CD4-positive, alpha-beta T cell (primary cell): ENCODE measurements at regions not wholly inside any gene's neighbourhood (a gene's known extent, or its start where the extent isn't known, plus 50 kb on each side); places are given as distances from the start of the nearest gene placed in this dataset.

ENCODE experiments used
- ATAC-seq: fragments of 200-7000 bp; cut with Tn5 transposase; one replicate; pipeline ENCODE4 v1.10.0; 2022; ENCODE audit warnings: mild to moderate bottlenecking; ENCODE audit not compliant: poor library complexity
- CTCF ChIA-PET: fragments of 350-600 bp; sonication (Branson Sonifier 250); formaldehyde crosslinking; loops from one replicate; lab custom pipeline; 2021; ENCODE audit warnings: antibody characterized with exemption, inconsistent platforms; lab: Charles Lee
- POLR2A ChIA-PET: fragments of 350-600 bp; sonication (Branson Sonifier 250); formaldehyde crosslinking; loops from one replicate; lab custom pipeline; 2021; ENCODE audit warnings: antibody characterized with exemption, inconsistent platforms; lab: Charles Lee
- DNase-seq, 14 experiments: peaks; one replicate each; pipeline ENCODE4 v3.0.0-alpha.2; 2013 to 2020; ENCODE audit warnings: mixed read lengths in 2 of 14
- H3K27ac ChIP-seq, 2 donors: one replicate each; pipeline versions ENCODE4 v1.5.1 to v1.7.0; 2013; ENCODE audit warnings: low read length in 2 of 2, low read depth in 1 of 2, mild to moderate bottlenecking in 1 of 2
- H3K27me3 ChIP-seq, 2 experiments: 1 replicate in 1 of 2; 2 replicates in 1 of 2; pipeline versions ENCODE4 v1.6.1 to v1.7.0; 2013; ENCODE audit warnings: low read length in 2 of 2, control low read depth in 1 of 2, mild to moderate bottlenecking in 1 of 2, moderate library complexity in 1 of 2; ENCODE audit not compliant: insufficient read depth in 2 of 2, control insufficient read depth in 1 of 2
- H3K36me3 ChIP-seq: one replicate; pipeline ENCODE4 v1.6.1; 2013; ENCODE audit warnings: low read length, control low read depth; ENCODE audit not compliant: insufficient read depth
- H3K4me1 ChIP-seq: one replicate; pipeline ENCODE4 v1.6.1; 2013; ENCODE audit warnings: low read length, control low read depth; ENCODE audit not compliant: insufficient read depth
- H3K4me3 ChIP-seq: one replicate; pipeline ENCODE4 v1.5.1; 2013; ENCODE audit warnings: mild to moderate bottlenecking, low read length, moderate library complexity
- H3K9me3 ChIP-seq, 2 experiments: 1 replicate in 1 of 2; 2 replicates in 1 of 2; pipeline versions ENCODE4 v1.6.1 to v1.7.0; 2013; ENCODE audit warnings: low read length in 2 of 2, mild to moderate bottlenecking in 2 of 2, control low read depth in 1 of 2, moderate library complexity in 1 of 2; ENCODE audit not compliant: control insufficient read depth in 1 of 2, insufficient read depth in 1 of 2
- H3K27ac Mint-ChIP-seq: one replicate; pipeline ENCODE4 v1.8.0; 2020; ENCODE audit warnings: mixed read lengths
- H3K27me3 Mint-ChIP-seq: one replicate; pipeline ENCODE4 v1.8.0; 2021; ENCODE audit warnings: mixed read lengths
- H3K36me3 Mint-ChIP-seq: one replicate; pipeline ENCODE4 v1.8.0; 2021; ENCODE audit warnings: low read depth, mixed read lengths
- H3K4me1 Mint-ChIP-seq: one replicate; pipeline ENCODE4 v1.8.0; 2021; ENCODE audit warnings: low read depth, mixed read lengths
- H3K4me3 Mint-ChIP-seq: one replicate; pipeline ENCODE4 v1.8.0; 2020; ENCODE audit warnings: mild to moderate bottlenecking, mixed read lengths
- H3K9me3 Mint-ChIP-seq: one replicate; pipeline ENCODE4 v1.8.0; 2020; ENCODE audit warnings: mixed read lengths
- CTCF ChIP-seq: fragments of 200-600 bp; IDR thresholded peaks from one replicate; pipeline ENCODE4 v1.8.0; 2022; ENCODE audit warnings: antibody characterized with exemption, mild to moderate bottlenecking
- intact Hi-C, 2 experiments: fragments of 100-400 bp; cut with DNase I in 1 of 2; cut with micrococcal nuclease in 1 of 2; formaldehyde crosslinking; loops; one replicate each; pipeline versions ENCODE4 v1.15.1 to v1.9.0; 2023 to 2025; cut with DNase I, micrococcal nuclease

DNA sequence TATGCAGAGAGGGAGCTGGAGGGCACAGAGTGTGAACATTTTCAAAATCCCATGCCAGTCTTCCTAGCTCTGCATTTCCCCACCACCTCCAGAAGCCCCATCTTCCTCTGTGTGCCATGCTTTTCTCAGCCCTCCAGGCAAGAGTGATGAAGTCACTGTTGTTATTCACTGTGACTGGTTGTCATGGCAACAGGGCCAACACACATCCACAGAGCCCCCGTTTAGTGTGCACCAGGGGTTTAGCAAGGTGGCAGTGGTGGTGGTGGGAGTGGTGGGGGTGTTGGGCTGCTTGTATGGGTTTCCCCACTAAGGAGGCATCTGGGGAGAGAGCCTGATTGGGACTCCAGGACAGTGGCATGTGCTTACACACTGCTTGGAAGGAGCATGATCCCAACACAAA, 309.9 kb upstream of the ASIC2 start:
- H3K36me3 Mint-ChIP-seq, result no peaks in the 10 kb centered on the region
- no peaks in the 10 kb centered on the region for H3K4me1 Mint-ChIP-seq
- ChIA-PET POLR2A (no interaction called here), CTCF (no interaction called here)
- no peak for TF ChIP-seq CTCF
- no peaks in the 10 kb centered on the region for H3K36me3 ChIP-seq
- ATAC-seq (no peak), DNase-seq (no peak)
- no peak overlapping the region for H3K27ac ChIP-seq
- no peak overlapping the region for H3K27ac Mint-ChIP-seq
- no peaks in the 10 kb centered on the region for H3K27me3 ChIP-seq
- H3K9me3 ChIP-seq, result no peaks in the 10 kb centered on the region
- intact Hi-C loops, result no loop called here
- no peak overlapping the region for H3K4me3 Mint-ChIP-seq
- no peak overlapping the region for H3K4me3 ChIP-seq
- no peaks in the 10 kb centered on the region for H3K4me1 ChIP-seq
- H3K9me3 Mint-ChIP-seq, result no peaks in the 10 kb centered on the region
- peaks cover 12% of the 10 kb centered on the region for H3K27me3 Mint-ChIP-seq

DNA sequence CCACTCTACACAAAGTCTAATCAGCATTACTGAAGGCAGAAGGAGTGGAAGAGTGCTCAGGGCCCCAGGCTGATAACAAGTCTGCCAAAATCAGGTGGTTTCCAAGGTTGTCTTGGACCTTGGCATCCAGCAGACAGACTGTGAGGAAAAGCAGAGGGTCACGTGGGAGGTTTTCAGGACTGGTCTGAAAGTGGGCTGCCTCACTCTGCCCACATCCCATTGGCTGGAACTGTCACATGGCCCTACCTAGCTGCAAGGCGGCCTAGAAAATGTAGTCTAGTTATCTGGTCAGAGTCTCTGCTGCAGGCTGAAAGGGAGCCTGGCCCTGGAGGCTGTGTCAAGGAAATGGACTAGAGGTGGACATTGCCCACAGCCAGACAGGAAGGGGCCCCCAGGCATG, 310.7 kb upstream of the ASIC2 start:
- H3K27me3 Mint-ChIP-seq, result peaks cover 12% of the 10 kb centered on the region
- Histone ChIP-seq H3K36me3 (no peaks in the 10 kb centered on the region), H3K27me3 (no peaks in the 10 kb centered on the region), H3K4me3 (no peak overlapping the region), H3K4me1 (no peaks in the 10 kb centered on the region), H3K27ac (no peak overlapping the region), H3K9me3 (no peaks in the 10 kb centered on the region)
- intact Hi-C loops, result no loop called here
- H3K4me1 Mint-ChIP-seq, result no peaks in the 10 kb centered on the region
- H3K9me3 Mint-ChIP-seq, result no peaks in the 10 kb centered on the region
- ChIA-PET POLR2A (no interaction called here), CTCF (no interaction called here)
- ATAC-seq (no peak), DNase-seq (no peak)
- no peak overlapping the region for H3K27ac Mint-ChIP-seq
- TF ChIP-seq CTCF, result no peak
- H3K36me3 Mint-ChIP-seq, result no peaks in the 10 kb centered on the region
- H3K4me3 Mint-ChIP-seq, result no peak overlapping the region

DNA sequence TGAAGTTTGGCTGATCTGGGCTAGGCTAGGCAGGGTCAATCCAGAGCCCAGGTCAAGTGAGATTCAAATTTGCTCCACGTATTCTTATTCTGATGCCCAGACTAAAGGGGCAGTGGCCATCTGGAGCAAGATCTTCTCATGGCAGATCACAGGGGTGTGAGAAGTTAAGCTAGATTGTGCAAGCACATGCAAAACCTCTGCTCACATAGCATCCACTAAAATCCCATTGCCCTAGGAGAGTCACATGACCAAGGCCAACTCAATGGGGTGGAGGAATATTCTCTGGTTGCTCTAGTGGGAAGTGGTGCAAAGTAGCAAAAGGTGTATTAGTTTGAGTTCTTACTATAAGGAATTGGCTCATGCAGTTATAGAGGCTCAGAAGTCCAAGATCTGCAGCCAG, 318.4 kb upstream of the ASIC2 start:
- Histone ChIP-seq H3K27ac (no peak overlapping the region), H3K36me3 (no peaks in the 10 kb centered on the region), H3K4me1 (no peaks in the 10 kb centered on the region), H3K9me3 (no peaks in the 10 kb centered on the region), H3K4me3 (no peak overlapping the region), H3K27me3 (peaks cover 0 to 4% of the 10 kb centered on the region in 2 experiments)
- Mint-ChIP-seq H3K27me3 (peaks cover 22% of the 10 kb centered on the region), H3K9me3 (no peaks in the 10 kb centered on the region), H3K4me1 (no peaks in the 10 kb centered on the region), H3K36me3 (no peaks in the 10 kb centered on the region), H3K4me3 (no peak overlapping the region), H3K27ac (no peak overlapping the region)
- no peak for TF ChIP-seq CTCF
- POLR2A ChIA-PET, result no interaction called here
- no peak for ATAC-seq
- CTCF ChIA-PET, result no interaction called here
- DNase-seq, result no peak
- intact Hi-C loops, result no loop called here
